SK-N-SH (cell line): ENCODE measurements at regions not wholly inside any gene's neighbourhood (a gene's known extent, or its start where the extent isn't known, plus 50 kb on each side); places are given as distances from the start of the nearest gene placed in this dataset.

Experiments
- ELF1 ChIP-seq: IDR thresholded peaks from 2 replicates; pipeline ENCODE4 v1.4.0; 2012
- EP300 ChIP-seq, 2 experiments: IDR thresholded peaks; 2 replicates each; pipeline versions ENCODE4 v1.4.0 to v1.6.1; 2012; ENCODE audit warnings: borderline replicate concordance in 1 of 2, low read depth in 1 of 2, low read length in 1 of 2
- EZH2phosphoT487 ChIP-seq: fragments of 200-600 bp; sonication (generic); IDR thresholded peaks from 2 replicates; pipeline ENCODE4 v1.6.1; 2017; ENCODE audit warnings: low read depth, mixed run types, mild to moderate bottlenecking, antibody characterized with exemption, moderate library complexity, borderline replicate concordance
- MXI1 ChIP-seq: IDR thresholded peaks from 2 replicates; pipeline ENCODE4 v1.6.1; 2012; ENCODE audit warnings: mild to moderate bottlenecking, low read depth, low read length, improper control_type of control experiment
- TF ChIP-seq, protein P1 (sequence below): fragments of 200-600 bp; sonication (generic); IDR thresholded peaks from 2 replicates; pipeline ENCODE4 v1.6.1; 2017; ENCODE audit warnings: antibody characterized with exemption, mild to moderate bottlenecking, moderate library complexity

DNA sequence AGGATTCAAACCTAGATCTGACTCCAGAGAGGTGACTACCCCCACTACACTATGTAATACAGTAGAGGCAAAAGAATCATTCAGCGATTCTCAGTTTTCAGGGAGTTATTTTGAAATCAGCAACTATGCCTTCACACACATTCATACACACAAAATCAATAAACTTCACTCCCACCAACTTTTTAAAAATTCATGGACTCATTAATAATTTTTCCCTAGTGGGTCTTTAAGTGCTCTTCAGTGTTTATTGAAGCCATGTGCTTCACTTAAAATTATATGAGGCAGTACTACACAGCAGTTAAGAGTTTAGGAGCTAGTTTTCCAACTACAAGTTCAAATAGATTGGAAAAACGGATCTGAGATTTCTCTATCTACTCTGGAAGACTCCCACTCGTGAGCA lies 452.7 kb upstream of the ADGRB3 start:
- TF ChIP-seq EP300 (IDR thresholded peaks at IDR 0.05; ENCODE audit: borderline replicate concordance in 1 of 2, low read depth in 1 of 2, low read length in 1 of 2) (no peak), MXI1 (no peak), EZH2phosphoT487 (no peak), ELF1 (no peak)
- TF ChIP-seq, protein P1, sequence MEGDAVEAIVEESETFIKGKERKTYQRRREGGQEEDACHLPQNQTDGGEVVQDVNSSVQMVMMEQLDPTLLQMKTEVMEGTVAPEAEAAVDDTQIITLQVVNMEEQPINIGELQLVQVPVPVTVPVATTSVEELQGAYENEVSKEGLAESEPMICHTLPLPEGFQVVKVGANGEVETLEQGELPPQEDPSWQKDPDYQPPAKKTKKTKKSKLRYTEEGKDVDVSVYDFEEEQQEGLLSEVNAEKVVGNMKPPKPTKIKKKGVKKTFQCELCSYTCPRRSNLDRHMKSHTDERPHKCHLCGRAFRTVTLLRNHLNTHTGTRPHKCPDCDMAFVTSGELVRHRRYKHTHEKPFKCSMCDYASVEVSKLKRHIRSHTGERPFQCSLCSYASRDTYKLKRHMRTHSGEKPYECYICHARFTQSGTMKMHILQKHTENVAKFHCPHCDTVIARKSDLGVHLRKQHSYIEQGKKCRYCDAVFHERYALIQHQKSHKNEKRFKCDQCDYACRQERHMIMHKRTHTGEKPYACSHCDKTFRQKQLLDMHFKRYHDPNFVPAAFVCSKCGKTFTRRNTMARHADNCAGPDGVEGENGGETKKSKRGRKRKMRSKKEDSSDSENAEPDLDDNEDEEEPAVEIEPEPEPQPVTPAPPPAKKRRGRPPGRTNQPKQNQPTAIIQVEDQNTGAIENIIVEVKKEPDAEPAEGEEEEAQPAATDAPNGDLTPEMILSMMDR: no peak
